ENCODE measurements at regions not wholly inside any gene's neighbourhood (a gene's known extent, or its start where the extent isn't known, plus 50 kb on each side); places are given as distances from the start of the nearest gene placed in this dataset.

DNA sequence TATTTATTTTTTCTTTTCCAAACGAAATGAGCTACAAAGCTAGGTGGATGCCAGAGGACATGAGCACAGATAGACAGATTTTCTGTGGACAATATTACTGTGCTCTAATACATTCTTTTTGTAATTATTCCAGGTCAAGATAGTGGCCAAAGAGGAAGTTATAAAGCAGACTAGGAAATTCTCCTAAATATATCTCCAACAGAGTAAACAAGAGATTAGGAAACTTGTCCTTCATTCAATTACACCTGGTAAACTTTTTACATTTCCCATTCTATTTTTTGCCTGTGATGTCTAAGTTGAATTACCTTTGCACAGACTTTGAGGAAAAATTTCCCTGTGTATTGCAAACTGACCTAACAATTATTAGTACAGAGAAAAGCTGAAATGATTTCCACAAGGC lies 905.5 kb upstream of the PCDH20 start:
- H3K9me1 ChIP-seq (ENCODE audit: insufficient read depth, low read length), result no peaks in the 10 kb centered on the region
- no peak overlapping the region for H2BK15ac ChIP-seq (ENCODE audit: low read depth, low read length)
- H3K9me3 ChIP-seq (ENCODE audit: control insufficient read depth, insufficient read depth, low read length), result no peaks in the 10 kb centered on the region
- no peak overlapping the region for H2AFZ ChIP-seq (replicated peaks; ENCODE audit: low read length, poor library complexity)
- no peak overlapping the region for H2AK5ac ChIP-seq (ENCODE audit: low read depth, low read length)
- no peak for TF ChIP-seq CEBPB (IDR thresholded peaks at IDR 0.05; ENCODE audit: low read depth, low read length)
- no peak for TF ChIP-seq USF2 (IDR thresholded peaks at IDR 0.05; ENCODE audit: low read depth, low read length)
- TF ChIP-seq NFE2L2 (IDR thresholded peaks at IDR 0.05; ENCODE audit: low read depth, low read length), result no peak
- TF ChIP-seq MAZ (IDR thresholded peaks at IDR 0.05; ENCODE audit: borderline replicate concordance, low read depth, low read length), result no peak
- no peak for TF ChIP-seq CTCF (conservative IDR thresholded peaks at IDR 0.05; ENCODE audit: low read depth, low read length)
- TF ChIP-seq RAD21 (IDR thresholded peaks at IDR 0.05; ENCODE audit: low read length), result no peak
- TF ChIP-seq SMC3 (IDR thresholded peaks at IDR 0.05; ENCODE audit: low read depth, low read length), result no peak
- TF ChIP-seq RCOR1 (IDR thresholded peaks at IDR 0.05; ENCODE audit: insufficient replicate concordance, low read length), result no peak
- TF ChIP-seq BHLHE40 (IDR thresholded peaks at IDR 0.05; ENCODE audit: low read depth, low read length), result no peak
- no peak for TF ChIP-seq CHD1 (IDR thresholded peaks at IDR 0.05; ENCODE audit: low read depth, low read length)
- no peak for TF ChIP-seq RFX5 (IDR thresholded peaks at IDR 0.05; ENCODE audit: low read depth, low read length)
- no peak for TF ChIP-seq POLR2A (IDR thresholded peaks at IDR 0.05; ENCODE audit: low read depth, low read length)
- H3K4me3 ChIP-seq (ENCODE audit: insufficient read depth, low read depth, low read length), result no peak overlapping the region
- no peak overlapping the region for H3K9ac ChIP-seq (ENCODE audit: low read depth, low read length)
- ChIA-PET POLR2A (ENCODE audit: unreplicated experiment) (no interaction called here), CTCF (no interaction called here)
- no peak overlapping the region for H2AK9ac ChIP-seq (replicated peaks; ENCODE audit: low read depth, low read length, poor library complexity)
- H3K79me1 ChIP-seq (ENCODE audit: low read depth in 1 of 2, low read length in 2 of 2), result no peaks in the 10 kb centered on the region
- H3K14ac ChIP-seq (replicated peaks; ENCODE audit: low read depth, low read length), result no peak overlapping the region
- no TSS peak for BruUV-seq (replicated peaks)
- H4K8ac ChIP-seq (ENCODE audit: low read depth in 2 of 2, low read length in 2 of 2), result no peak overlapping the region
- no peaks in the 10 kb centered on the region for H3K27me3 ChIP-seq (ENCODE audit: control insufficient read depth, insufficient read depth, low read length)
- no peak overlapping the region for H3K4ac ChIP-seq (ENCODE audit: low read depth, low read length)
- H3K27ac ChIP-seq (ENCODE audit: insufficient read depth, low read length), result no peak overlapping the region
- no peak overlapping the region for H3K23ac ChIP-seq (ENCODE audit: low read depth, low read length)
- H2BK120ac ChIP-seq (ENCODE audit: low read depth, low read length), result no peak overlapping the region
- H3K4me1 ChIP-seq (ENCODE audit: control insufficient read depth, insufficient read depth, low read length), result no peaks in the 10 kb centered on the region
- WGBS, 2 experiments (ENCODE audit: extremely low coverage in 2 of 2, insufficient read length in 1 of 2), result no CpG with 5 or more reads among the region's 1 CpG
- intact Hi-C loops (cut with micrococcal nuclease), result loop anchor here (2.0 kb wide), 1 partner anchor 36 kb away; no protein-coding TSS in a partner anchor
- no peak overlapping the region for H3K4me2 ChIP-seq (ENCODE audit: low read depth, low read length)
- no peak overlapping the region for H2BK20ac ChIP-seq (ENCODE audit: low read depth, low read length)
- in situ Hi-C loops (cut with MboI; ENCODE audit: low sequenced_read_pairs), result no loop called here
- ATAC-seq (ENCODE audit: low read depth), result no peak
- dilution Hi-C loops (cut with HindIII; ENCODE audit: low sequenced_read_pairs, unreplicated experiment), result no loop called here
- no peak overlapping the region for H4K91ac ChIP-seq (ENCODE audit: insufficient read depth, low read depth, low read length)
- no peak overlapping the region for H4K5ac ChIP-seq (ENCODE audit: low read depth, low read length)
- no peak overlapping the region for H2BK5ac ChIP-seq (ENCODE audit: low read depth, low read length, poor library complexity, severe bottlenecking)
- no peak overlapping the region for H3K18ac ChIP-seq (ENCODE audit: low read depth, low read length)
- DNase-seq, result no peak
- no peaks in the 10 kb centered on the region for H3K36me3 ChIP-seq (ENCODE audit: control insufficient read depth, insufficient read depth, low read length)
- H4K20me1 ChIP-seq (ENCODE audit: insufficient read depth, low read length), result no peaks in the 10 kb centered on the region
- H3K56ac ChIP-seq (ENCODE audit: extremely low read depth, insufficient read depth, low read length), result no peak overlapping the region
